Brain microvascular endothelial cell (primary cell): ENCODE measurements at regions not wholly inside any gene's neighbourhood (a gene's known extent, or its start where the extent isn't known, plus 50 kb on each side); places are given as distances from the start of the nearest gene placed in this dataset.

Source experiments
- DNase-seq: peaks from one replicate; pipeline ENCODE4 v3.0.0-alpha.2; 2020
- H3K27ac ChIP-seq: fragments of 250-450 bp; sonication (Bioruptor Pico); 2 replicates; pipeline ENCODE4 v1.5.1; 2020; ENCODE audit warnings: mild to moderate bottlenecking, moderate library complexity
- H3K27me3 ChIP-seq: fragments of 250-450 bp; sonication (Bioruptor Pico); replicated peaks from 2 replicates; pipeline ENCODE4 v1.5.1; 2020; ENCODE audit warnings: mild to moderate bottlenecking
- H3K36me3 ChIP-seq: fragments of 250-450 bp; sonication (Bioruptor Pico); replicated peaks from 2 replicates; pipeline ENCODE4 v1.5.1; 2020; ENCODE audit warnings: mild to moderate bottlenecking
- H3K4me3 ChIP-seq: 2 replicates; pipeline ENCODE4 v1.5.1; 2011; ENCODE audit warnings: low read depth, mild to moderate bottlenecking, control low read depth, low read length, moderate library complexity
- CTCF ChIP-seq: IDR thresholded peaks from 2 replicates; pipeline ENCODE4 v1.5.1; 2011; ENCODE audit warnings: low read depth, mild to moderate bottlenecking, moderate library complexity, low read length, control low read depth, inconsistent platforms; ENCODE audit errors: missing control alignments
- in situ Hi-C: cut with HindIII; loops from 2 replicates; pipeline ENCODE4 v1.10.0; 2017; ENCODE audit warnings: low sequenced_read_pairs, low pct_ligation_motif_present

GRCh38 chr4:24158031-24158430 is 268.2 kb upstream of the PPARGC1A start:
- DNase-seq = no peak
- Histone ChIP-seq H3K36me3 (no peaks in the 10 kb centered on the region), H3K27ac (no peak overlapping the region), H3K27me3 (no peaks in the 10 kb centered on the region), H3K4me3 (no peak overlapping the region)
- no peak for TF ChIP-seq CTCF
- in situ Hi-C loops = no loop called here

GRCh38 chr4:24150034-24150433 is 260.2 kb upstream of the PPARGC1A start:
- DNase-seq = no peak
- Histone ChIP-seq H3K27ac (no peak overlapping the region), H3K36me3 (no peaks in the 10 kb centered on the region), H3K4me3 (no peak overlapping the region), H3K27me3 (no peaks in the 10 kb centered on the region)
- in situ Hi-C loops = no loop called here
- no peak for TF ChIP-seq CTCF

GRCh38 chr4:24146127-24146526 is 256.3 kb upstream of the PPARGC1A start:
- in situ Hi-C loops = no loop called here
- DNase-seq = no peak
- no peak overlapping the region for H3K4me3 ChIP-seq
- no peaks in the 10 kb centered on the region for H3K36me3 ChIP-seq
- TF ChIP-seq CTCF = no peak
- no peak overlapping the region for H3K27ac ChIP-seq
- no peaks in the 10 kb centered on the region for H3K27me3 ChIP-seq

GRCh38 chr4:24145591-24145990 is 255.7 kb upstream of the PPARGC1A start:
- TF ChIP-seq CTCF = no peak
- no peak for DNase-seq
- H3K36me3 ChIP-seq = no peaks in the 10 kb centered on the region
- H3K4me3 ChIP-seq = no peak overlapping the region
- H3K27ac ChIP-seq = no peak overlapping the region
- H3K27me3 ChIP-seq = no peaks in the 10 kb centered on the region
- in situ Hi-C loops = no loop called here

- Histone ChIP-seq H3K36me3 (no peaks in the 10 kb centered on the region), H3K4me3 (no peak overlapping the region), H3K27me3 (no peaks in the 10 kb centered on the region), H3K27ac (no peak overlapping the region)
- no peak for TF ChIP-seq CTCF
- DNase-seq = no peak
- in situ Hi-C loops = no loop called here
These were observed 254.5 kb upstream of the PPARGC1A start for GRCh38 chr4:24144381-24144780.

GRCh38 chr4:24143741-24144140 is 253.9 kb upstream of the PPARGC1A start:
- no peak for DNase-seq
- H3K36me3 ChIP-seq = no peaks in the 10 kb centered on the region
- H3K27me3 ChIP-seq = no peaks in the 10 kb centered on the region
- in situ Hi-C loops = no loop called here
- H3K4me3 ChIP-seq = no peak overlapping the region
- no peak for TF ChIP-seq CTCF
- H3K27ac ChIP-seq = no peak overlapping the region
